DMS53 treated with DMSO at 0.1 percent for 48 hours (cell line): ENCODE measurements at regions not wholly inside any gene's neighbourhood (a gene's known extent, or its start where the extent isn't known, plus 50 kb on each side); places are given as distances from the start of the nearest gene placed in this dataset.
A peak's percentile ranks its signal among the peaks of the same experiment; 100 is the strongest.

Experiments used
- DNase-seq: peaks from one replicate; lab custom pipeline; 2025; ENCODE audit not compliant: unreplicated experiment; lab: John Stamatoyannopoulos, UW

DNA sequence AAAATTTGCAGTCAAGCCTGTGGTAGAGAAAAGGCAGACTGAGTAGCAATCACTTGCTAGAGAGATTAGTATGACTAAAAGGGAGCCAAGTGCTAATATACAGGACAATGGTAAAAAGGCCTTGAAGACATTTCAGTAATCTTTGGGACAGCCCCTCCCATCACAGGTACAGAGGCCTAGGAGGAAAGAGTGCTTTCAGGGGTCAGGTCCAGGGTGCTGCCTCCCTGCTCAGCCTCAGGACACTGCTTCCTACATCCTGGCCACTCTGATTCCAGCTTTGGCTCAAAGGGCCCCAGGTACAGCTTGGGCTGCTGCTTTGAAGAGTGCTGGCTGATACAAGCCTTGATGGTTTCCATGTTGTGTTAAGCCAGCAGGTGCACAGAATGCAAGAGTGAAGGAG is 543.5 kb downstream of the MMUT start:
- peak; percentile 58 for DNase-seq

DNA sequence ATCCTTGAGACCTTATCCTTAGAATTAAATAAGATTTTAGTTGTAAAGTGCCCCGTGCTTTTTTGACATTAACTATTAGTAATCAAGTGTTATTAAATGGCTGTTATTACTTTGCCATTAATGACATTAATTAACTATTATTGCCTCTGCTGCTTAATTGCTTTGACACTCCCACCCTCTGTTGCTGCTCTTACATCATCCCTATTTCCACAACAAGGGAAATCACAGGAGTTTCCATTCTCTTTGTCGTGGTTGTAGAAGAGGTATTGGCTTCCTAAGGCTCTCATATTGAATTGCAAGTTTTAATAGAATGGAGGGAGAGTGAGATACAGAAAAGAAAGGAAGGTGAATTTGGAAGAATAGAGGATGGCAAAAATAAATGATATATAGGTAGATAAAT is 545.8 kb downstream of the MMUT start:
- no peak for DNase-seq

DNA sequence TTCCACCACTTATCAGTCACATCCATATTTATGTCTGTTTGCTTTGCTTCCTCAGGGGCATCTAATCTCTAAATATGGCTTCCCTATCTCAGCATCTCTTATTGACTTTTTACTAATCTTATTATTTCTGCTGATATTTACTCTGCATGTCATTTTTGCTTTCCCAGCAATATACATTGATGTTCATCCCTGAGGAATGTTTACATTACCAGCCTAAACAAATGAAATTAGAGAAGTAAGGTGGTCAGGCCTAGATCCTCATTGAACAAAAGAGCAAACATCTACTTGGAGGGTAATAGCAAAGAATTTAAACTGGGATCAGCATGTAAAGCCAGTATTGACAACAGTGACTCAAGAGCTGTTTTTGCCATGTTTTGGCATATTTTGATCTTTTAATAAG is 546.4 kb downstream of the MMUT start:
- DNase-seq: peak; percentile 84

DNA sequence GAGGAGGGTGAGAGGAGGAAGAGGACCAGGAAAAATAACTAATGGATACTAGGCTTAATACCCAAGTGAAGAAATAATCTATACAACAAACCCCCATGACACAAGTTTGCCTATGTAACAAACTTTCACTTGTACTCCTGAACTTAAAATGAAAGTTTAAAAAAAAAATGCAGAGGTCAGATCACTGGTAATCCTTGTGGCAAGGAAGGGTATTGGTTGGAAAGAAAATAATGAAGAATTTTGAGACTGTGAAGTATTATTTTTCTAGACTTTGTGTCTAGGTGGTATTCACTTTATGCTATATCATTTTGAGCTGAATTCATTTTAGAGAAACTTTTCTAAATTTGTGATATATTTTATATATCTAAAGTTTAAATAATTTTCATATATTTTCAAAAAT is 547.5 kb downstream of the MMUT start:
- DNase-seq: no peak

DNA sequence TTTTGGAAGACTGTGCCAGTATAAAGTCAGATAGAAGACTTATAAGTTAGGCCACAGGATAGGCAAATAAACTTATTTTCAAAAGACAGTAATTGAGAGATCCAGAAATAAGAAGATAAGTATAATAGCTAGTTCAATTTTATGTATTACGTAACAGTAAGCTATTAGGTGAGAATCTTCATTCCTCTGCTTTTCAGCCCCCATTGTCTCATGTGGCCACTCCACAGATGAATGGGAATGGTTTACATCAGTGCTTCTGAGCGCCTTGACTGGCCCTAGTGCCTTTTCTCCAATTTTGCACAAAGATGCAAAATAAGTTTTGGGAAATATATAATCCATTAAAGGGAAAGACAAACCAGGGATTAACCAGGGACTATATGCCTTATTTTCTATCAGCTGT is 550.5 kb downstream of the MMUT start:
- no peak for DNase-seq

DNA sequence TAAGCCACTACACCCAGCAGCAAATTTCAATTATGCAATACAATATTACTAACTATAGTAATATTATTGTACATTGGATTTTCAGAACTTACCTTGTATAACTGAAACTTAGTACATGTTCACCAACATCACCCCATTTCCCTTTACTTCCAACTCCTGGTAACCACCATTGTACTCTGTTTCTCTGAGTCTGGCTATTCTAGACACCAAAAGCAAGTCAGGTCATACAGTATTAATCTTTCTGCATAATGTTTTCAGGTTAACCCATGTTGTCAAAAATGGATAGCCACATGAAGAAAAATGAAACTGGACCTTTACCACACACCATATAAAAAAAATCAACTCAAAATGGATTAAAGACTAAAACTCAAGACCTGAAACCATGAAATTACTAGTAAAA is 558.2 kb downstream of the MMUT start:
- no peak for DNase-seq

DNA sequence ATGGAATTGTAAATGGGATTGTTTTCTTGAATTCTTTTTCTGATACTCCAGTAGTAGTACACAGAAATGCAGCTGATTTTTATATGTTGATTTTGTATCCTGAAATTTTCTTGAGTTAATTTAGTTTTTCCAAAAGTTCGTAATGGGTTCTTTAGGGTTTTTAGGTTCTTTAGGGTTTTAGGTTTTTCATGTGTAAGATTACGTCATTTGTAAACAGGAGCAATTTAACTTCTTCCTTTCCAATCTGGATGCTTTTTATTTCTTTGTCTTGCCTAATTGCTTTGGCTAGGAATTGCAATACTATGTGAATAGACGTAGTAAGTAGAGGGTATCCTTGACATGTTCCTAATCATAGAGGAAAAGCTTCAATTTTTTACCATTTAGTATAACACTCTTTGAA is 568.6 kb downstream of the MMUT start:
- DNase-seq: no peak

DNA sequence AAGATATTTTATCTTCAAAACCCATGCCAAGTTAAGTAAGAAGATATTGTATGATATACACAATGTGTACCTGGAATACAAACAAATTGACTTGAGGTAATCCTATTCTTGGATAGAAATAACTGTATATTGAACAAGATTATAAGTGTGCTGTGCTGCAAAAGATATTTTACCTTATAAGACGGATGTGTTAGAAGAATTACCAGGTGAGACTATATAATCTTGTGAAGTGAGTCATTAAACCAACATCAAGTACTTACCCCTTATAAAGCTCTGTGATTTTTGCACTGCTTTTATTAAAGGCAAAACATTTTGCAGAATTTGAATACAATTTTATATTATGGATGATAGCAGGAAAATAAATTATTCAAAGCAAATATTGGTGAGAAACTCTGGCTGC is 570.0 kb downstream of the MMUT start:
- DNase-seq: no peak

DNA sequence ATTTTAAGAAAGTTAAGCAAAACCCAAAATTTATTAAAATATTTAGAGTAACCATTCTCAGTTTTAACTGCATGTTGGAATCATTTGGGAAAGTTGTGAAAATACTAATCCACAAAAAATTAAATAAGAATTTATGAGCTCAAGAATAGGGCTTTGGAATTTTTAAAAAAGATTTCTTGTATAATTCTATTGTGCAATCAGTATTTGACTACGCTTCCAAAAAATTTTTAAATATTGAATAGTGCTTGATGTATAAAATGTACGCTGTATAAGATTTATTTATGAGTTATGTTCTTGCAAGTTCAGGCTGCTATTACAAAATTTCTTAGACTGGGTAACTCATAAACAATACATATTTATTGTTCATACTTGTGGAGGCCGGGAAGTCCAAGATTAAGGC is 571.7 kb downstream of the MMUT start:
- DNase-seq: no peak

DNA sequence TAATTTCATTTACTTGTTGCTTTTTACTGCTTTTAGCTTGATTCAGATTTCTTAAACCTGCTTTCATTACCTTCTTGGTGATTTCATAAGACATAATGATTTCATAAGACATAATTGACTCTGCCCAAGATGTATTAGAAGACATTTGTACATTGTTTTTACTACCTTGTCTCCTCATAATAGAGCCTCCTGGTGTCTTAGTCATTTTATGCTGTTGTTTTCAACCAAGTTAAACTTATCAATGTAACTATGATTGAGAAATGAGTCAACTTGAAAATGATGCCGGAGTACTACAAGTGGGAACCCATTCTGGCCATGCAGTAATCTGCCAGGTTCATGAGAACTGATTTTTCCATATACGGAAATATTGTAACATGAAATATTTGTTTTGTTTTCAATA is 573.6 kb downstream of the MMUT start:
- no peak for DNase-seq

DNA sequence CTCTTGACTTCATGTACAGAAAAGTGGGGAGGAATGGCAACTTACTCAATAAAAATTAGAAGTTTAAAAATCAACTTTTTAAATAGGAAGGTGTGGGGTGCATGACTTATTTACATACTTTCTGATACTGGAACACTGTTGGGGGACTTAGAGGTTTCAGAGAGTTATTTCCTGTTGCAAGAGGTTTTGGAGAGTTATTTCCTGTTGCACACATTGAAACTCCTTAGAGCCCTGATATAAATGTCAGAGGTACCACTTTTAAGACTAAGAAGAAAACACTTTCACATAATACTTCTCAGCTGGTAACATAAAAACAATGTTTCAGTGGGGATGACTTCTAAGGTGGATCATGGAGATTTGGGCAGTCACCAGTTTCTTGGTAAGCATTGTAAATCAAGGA is 579.9 kb downstream of the MMUT start:
- no peak for DNase-seq

DNA sequence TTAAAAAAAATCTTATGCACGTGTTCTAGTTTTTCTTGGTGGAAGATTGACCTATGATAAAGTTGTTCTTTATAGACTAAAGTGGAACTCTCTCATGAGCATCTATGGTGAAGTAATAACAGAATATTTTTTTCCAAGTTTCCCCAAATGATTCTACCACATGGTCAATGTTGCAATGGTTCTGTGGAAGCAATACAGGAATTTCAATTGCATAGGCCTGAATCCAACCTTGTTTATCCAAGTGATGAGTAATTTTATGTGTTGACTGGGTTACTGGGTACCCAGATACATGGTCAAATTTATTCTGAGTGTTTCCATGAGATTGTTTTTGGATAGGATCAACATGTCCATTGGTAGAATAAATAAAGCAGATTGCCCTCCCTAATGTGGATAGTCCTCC is 581.5 kb downstream of the MMUT start:
- no peak for DNase-seq

DNA sequence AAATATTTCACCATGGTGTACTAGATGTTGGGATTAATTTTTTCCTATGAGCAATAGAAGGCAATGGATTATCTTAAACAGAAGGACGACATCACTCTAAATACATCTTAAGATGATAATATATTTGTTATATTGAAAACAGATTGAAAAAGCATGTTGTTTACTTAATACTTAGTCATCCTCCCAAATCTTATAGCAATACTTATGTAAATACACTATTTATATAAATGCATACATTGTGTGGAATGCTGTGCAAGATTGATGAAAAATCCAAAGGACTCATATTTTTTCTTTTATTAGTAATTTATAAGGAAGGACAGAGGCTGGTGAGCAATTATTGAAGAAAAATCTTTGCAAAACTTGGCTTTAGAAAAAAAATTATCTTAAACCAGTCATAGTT is 593.5 kb downstream of the MMUT start:
- DNase-seq: no peak

DNA sequence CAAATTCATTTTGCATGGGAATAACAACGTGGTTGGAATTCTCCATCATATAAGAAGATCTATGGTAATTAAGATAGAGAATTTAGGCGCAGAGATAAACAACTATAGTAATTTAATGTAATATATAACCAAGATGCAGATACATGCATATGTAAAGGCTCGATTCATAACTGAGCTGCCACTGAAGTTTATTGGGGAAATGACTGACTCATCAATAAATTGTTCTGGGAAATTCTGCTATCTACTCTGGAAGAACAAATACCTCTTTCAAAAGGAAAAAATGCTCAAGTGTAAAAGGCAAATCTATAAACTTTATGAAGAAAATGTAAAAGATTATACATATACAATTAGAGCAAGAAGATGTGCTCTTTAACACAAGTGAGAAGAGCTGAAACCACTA is 596.4 kb downstream of the MMUT start:
- no peak for DNase-seq

DNA sequence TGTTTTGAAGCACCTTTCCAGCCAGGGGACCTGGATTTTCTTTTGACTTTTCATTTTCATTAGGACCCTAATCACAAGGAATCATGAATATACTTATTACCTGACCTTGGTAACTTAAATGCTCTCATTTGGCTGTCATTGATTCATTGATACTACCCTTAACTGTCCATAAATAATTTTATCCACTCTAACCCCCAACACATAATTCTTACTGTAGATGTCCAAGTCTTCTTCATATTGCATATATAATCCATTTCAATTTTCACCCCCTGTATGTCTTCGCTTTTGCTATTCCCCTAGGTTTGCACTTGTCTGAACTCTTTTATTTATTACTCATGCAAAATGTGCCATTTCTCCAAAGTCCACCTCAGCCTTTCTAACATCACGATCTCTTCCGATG is 602.9 kb downstream of the MMUT start:
- no peak for DNase-seq

DNA sequence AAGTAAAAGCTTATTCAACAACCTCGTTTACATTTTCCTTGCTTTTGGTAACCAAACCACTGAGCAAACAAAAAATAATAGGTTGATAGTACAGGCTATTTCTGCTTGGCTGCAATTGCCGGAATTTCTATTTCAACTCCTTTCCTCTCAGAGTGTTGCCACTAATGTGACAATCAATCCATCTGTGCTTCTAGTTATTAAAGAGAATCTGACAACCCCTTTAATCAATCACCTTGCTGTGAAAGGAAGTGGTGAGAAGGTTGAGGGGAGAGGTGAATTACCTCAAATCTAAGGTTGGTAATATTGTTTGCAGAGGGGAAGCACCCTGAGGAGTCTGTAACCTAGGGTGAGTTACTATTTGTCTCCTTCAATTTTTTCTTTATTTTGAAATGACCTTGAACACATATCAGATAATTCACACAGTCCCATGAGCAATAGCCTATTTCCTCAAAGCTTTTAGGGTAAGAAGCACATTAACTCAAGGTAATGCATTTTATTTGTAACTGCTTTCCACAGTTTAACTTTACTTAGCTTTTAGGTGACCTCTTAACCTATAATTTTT is 603.4 kb downstream of the MMUT start:
- no peak for DNase-seq

DNA sequence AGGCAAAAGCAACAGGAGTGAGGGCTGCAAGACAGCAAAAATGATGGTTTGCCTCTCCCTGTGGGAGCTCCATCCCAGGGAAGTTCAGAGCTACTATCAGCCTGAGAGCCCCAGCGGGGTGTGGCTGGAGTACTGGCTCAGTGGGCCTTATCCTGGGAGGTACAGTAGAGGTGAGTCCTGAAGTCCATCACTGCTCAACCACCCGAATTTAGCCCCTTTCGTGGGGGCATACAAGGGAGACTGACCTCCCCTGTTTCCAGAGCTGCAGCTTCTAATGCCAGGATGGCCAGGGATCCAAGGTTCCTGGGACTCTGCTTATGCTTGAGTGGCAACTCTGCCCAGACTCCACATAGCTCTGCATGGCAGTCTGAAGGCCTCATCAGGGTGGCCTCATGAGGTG is 617.8 kb downstream of the MMUT start:
- no peak for DNase-seq

DNA sequence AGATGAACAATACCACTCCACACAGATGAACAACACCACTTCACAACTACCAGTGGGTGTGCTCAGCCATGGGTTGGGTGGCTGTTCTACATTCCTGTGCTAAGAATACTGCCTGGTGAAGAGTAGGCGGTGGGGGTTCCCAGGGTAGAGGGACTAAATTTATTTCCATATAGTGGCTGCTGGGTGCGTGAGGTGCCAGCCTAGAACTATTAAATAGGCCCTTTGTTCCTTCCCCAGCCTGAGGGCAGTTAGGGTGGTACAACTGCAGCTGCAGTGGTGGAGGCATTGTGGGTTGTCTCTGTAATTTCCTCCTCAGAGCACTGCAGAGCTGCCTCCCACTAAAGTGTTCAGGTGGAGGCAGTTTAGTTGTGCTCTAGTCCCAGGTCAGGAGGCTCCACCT is 618.4 kb downstream of the MMUT start:
- DNase-seq: no peak

DNA sequence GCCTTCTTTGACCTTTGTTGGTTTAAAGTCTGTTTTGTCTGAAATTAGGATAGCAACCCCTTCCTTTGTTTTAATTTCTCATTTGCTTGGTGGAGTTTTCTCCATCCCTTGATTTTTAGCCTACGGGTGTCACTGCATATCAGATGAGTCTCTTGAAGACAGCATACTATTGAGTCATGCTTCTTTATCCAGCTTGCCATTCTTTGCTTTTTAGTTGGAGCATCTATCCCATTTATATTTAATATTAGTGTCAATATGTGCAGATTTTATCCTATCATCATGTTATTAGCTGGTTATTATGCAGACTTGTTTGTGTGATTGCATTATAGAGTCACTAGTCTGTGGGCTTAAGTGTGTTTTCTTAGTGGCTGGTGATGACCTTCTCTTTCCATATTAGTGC is 622.2 kb downstream of the MMUT start:
- DNase-seq: no peak

DNA sequence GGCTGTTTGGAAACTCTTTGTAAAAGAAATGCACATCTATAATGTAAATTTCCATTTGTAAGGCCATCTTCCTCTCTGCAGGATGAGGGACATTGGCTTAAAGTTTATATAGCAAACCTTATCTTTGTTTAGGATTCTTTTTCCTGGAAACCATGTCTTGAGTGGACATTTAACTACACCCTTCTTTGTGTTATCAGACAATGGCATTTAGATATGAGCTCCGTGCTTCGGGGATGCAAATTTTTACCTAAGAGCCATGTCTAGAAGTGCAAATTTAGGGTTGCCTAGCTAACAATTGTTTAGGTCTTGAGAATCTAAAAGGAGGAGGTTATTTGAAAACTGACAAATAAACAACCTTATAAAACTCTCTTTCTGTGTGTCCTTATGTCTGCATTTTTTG is 623.8 kb downstream of the MMUT start:
- DNase-seq: no peak

DNA sequence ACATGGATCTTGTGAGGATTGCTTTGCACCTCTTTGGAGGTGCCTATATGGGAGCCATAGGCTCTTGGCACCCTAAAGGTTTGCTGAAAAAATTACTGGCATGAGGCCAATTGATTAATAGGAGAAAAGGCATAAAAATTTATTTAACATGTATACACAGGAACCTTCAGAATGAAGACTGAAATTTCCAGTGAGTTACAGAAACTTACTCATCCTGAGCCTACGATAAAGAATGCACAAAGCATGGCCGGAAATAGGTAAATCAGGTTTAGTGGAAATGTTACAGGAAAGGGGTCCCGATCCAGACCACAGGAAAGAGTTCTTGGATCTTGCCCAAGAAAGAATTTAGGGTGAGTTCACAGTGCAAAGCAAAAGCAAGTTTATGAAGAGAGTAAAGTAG is 625.3 kb downstream of the MMUT start:
- no peak for DNase-seq

DNA sequence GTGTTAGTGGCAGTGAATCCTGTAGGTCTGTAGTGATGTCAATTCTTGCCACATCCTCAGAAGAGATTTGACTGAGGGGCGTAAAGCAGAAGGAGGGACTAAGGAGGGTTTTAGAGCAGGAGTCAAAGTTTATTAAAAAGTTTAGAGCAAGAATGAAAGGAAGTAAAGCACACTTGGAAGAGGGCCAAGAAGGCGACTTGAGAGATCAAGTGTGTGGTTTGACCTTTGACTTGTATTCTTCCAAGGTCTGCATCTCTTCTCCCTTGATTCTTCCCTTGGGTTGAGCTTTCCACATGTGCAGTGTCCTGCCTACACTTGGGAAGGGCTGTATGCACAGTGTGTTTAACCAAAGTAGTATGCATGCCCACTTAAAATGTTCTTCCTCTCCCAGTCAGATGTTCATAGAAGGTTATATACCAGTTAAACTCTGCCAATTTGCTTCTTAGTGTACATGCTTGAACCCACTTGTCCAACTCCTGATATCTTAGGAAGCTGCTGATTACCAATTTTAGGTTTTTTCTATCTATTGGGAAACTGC is 627.6 kb downstream of the MMUT start:
- DNase-seq: no peak

DNA sequence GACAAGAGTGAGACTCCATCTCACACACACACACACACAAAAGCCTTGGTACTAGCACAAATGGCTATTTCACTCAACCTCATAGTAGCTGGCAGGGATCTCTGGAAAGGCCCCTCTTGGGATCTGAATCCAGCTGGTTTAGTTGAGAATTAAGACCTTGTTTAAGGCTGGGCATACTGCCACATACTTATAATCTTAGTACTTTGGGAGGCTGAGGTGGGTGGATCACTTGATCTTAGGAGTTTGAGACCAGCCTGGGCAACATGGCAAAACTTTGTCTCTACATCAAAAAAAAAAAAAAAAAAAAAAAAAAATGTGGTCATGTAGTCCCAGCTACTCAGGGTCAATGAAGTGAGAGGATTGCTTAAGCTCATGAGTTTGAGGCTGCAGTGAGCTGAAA is 628.3 kb downstream of the MMUT start:
- no peak for DNase-seq

DNA sequence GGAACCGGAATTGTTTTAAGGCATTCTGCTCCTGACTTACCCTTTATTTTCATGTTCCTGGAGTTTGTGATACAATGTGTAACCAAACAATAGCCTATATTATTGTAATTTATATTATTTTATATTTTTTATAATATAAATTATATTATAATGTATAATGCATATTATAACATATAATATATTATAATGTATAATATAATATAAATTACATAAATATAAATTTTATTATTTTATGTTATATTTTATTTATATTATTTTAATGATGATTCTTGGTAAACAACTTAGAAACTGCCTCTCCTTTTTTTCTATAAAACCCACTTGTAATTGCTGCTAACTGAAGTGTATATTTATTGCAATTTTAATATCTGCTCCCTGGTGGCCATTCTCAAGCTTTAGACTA is 629.1 kb downstream of the MMUT start:
- DNase-seq: no peak
